Stimulated activated CD8-positive, alpha-beta memory T cell treated with anti-CD3 and anti-CD28 coated beads, Interleukin-4, amount 100 ng/mL, for 48 hours (primary cell): ENCODE measurements at regions not wholly inside any gene's neighbourhood (a gene's known extent, or its start where the extent isn't known, plus 50 kb on each side); places are given as distances from the start of the nearest gene placed in this dataset.

Experiments used
- DNase-seq: peaks from one replicate; pipeline ENCODE4 v3.0.0-alpha.2; 2020

GRCh38 chr19:31718032-31718431 lies 368.8 kb upstream of the TSHZ3 start:
- no peak for DNase-seq

DNA sequence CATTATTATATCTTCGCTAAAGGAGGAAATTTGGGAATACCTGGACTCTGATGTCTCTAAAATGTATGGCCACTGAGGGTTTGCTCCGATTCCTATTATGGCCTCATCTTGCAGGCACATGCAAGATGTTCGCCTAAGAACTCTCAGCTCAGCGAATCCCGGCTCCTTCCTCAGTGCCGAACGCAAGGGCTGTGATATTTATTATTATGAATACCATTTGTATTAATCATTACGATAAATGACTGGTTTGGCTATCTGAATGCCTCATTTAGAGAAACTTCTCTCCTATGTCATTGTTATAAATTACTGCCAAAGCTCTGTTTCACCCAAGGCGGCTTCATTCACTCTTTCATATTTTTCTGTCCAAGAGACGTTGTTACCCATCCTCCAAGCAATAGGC lies 369.7 kb upstream of the TSHZ3 start:
- DNase-seq = no peak

DNA sequence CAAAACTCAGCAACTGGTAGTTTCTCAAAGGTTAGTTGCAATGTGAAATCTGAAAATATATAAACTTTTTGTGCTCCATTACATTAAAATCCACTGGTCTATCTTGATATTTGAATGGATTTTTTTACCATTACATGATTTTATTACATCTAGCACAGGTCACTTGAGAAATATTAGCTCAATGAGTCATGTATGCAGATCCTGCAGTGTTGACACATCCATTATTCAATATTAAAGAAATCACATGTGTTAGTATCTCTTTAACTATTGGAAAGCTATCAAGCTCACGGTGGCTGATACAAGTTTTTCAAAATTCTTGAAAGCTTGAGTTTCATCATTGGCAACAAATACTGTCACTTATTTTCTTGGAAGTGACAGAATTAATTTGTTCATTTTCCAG lies 373.9 kb upstream of the TSHZ3 start:
- no peak for DNase-seq

DNA sequence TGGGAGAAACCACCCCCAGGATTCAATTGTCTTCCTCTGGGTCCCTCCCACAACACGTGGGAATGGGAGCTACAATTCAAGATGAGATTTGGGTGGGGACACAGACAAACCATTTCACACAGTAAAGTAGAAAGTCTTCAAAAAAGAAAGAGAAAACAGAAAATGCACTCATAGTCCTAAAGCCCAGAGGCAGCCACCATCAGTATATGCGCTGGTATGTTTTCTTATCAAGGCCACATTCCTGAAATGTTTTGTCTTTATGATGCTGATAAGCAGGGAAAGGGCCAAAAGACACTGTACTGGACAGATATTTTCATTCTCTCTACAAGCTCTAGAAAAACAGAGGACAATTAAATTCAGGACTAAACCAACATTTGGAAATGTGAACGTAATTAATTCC lies 375.8 kb upstream of the TSHZ3 start:
- DNase-seq = no peak

DNA sequence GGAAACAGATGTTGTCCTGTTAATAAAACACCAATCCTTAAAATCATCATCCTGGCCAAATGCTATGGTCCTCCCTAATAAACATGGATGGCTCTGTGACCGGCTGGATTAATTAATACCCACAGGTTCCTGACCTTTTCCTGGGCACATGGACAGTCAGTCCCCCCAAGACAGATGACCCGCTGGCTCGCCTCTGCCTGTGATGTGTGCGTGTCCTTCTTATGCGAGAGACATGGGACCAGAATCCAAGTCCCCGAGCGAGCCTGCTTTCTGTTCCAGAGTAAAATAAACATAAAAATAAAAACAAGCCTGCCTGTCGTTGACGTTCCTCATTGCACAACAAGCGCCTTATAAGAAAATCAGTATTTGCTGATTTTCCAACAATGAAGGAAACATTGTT lies 378.3 kb upstream of the TSHZ3 start:
- DNase-seq = no peak

- DNase-seq = no peak
Measured at GRCh38 chr19:31730270-31730669, 381.0 kb upstream of the TSHZ3 start.

DNA sequence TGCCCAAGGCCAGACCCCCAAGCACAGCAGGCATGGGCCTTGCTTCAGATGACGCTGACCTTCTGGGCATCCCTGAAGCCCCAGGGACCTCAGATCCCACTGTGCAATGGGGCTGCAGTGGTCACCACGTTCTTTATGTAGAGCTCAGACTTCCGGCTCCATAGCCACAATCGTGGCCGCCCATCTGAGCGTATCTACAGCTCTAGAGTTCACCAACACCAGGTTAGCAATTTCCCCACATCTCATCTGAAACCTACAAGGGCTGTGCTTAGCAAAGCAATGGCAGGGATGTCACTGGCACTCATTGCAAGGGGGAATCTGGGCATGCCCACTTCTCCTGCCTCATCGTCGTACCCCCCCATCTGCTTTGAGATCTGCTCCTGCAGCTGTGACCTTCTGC lies 384.4 kb upstream of the TSHZ3 start:
- DNase-seq = no peak

- DNase-seq = no peak
Measured at GRCh38 chr19:31742249-31742648, 393.0 kb upstream of the TSHZ3 start.

GRCh38 chr19:31745731-31746130 lies 396.5 kb upstream of the TSHZ3 start:
- no peak for DNase-seq

DNA sequence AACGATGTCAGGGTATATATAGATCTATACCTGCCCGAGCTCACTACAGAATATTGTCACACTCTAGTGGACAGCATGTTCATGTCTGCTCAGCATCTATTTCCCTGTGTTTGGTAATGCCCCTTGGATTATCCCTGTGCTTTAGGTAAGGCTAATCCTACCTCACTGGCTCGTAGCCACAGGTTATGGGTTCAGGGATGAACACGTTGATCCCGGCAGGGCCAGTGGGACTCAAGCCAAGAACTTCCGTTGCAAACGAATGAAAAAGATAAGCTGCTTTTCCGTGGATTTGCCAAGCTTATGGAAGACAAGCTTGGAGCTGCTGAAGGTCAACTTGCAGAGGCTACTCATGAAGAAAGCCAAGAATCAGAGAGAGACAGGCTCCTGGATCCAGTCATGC lies 400.0 kb upstream of the TSHZ3 start:
- no peak for DNase-seq

DNA sequence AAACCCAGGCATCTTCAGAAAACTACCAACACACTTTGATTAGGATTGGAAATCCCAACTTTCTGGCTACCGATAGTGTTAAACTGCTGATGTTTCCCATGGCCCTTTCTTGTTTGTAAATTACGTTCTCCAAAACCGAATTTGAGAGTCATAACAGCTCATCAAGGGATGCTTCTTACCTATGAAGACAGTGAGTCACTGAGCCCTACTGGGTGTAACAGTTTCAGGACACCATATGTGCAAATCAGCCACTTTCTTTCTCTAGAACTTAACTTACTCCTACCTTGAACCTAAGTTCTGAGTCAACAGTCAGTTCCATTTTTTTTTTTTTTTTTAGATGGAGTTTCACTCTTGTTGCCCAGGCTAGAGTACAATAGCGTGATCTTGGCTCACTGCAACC lies 410.1 kb upstream of the TSHZ3 start:
- no peak for DNase-seq

DNA sequence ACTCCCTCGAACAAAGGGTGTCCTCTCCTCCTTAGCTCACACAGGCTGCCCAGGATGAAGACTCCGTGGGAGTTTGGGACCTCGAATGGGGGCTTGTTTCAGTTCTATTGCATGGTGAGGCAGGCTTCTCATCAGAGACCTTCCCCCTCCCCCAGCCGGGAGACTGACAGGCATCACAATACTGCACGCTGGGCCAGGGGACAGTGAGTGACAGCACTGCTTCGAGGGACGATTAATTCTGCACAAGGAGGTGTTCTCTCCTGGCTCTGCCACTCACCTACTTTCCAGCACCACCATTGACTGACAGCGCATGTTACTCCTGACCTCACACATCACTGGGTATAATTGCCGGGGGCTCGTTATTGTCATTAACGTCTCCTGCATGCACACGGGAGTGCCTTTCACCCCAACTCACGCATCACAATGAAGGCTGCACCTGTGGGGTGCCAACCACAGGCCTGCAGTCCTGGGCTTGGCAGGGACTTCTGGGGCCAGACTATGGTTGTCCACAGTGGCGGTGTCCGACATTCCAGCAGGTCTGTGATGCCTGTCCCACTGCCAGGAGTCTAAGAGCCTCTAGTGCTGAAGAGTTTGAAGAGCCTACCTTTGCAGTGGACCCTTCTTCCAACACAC lies 412.2 kb upstream of the TSHZ3 start:
- no peak for DNase-seq

DNA sequence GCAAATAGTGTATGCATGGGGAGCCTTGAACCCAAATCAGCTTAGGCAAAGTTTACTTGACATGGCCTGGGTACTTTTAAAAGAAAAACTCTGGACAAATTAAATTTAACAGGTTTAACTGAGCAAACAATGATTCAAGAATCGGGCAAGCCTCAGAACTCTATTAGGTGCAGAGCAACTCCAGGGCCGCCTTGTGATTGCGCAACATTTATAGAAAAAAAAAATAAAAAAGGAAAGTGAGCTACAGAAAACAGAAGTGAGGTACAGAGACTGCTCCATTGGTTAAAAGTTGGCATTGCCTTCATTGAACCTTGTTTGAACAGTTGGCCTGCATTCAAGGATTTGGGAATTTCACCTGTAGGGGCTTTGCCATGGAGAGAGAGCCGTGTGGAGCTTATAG lies 421.0 kb upstream of the TSHZ3 start:
- DNase-seq = no peak

DNA sequence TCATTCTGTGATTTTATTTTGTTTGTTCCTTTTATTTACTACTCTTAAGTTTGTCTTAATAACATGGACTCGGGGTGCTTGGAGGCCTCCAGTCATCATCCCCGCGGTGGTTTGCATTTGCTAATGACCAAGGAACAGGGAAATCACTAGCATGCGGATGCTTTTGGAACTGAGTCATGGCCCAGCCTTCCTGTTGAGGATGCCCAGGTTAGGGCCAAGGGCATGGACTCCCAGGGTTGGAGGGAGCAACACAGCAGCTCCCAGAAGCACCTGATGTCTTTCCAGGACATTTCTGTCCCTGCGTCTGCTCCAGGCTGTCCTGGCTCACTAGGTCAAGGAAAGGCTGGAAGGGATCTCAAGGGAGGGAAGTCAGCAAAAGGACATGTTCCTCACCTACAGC lies 423.7 kb upstream of the TSHZ3 start:
- DNase-seq = no peak

DNA sequence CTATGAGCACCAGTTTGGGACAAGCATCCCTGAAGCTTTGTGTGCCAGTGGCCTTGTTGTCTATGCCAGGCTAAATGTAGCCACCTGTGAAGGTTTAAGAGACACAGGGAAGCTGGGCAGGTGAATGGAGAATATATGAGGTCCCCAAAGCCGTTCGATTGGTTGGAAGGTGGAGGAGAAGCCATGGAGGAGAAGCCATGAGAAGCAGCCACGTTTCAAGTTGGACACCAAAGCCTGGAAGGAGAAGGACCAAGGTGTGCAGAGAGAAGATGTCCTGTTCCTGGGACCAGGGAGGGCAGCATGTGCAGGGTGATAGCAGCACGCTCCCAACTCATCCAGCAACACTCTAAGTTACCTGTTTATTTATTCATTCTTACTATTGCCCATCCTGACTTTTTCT lies 432.3 kb upstream of the TSHZ3 start:
- no peak for DNase-seq

DNA sequence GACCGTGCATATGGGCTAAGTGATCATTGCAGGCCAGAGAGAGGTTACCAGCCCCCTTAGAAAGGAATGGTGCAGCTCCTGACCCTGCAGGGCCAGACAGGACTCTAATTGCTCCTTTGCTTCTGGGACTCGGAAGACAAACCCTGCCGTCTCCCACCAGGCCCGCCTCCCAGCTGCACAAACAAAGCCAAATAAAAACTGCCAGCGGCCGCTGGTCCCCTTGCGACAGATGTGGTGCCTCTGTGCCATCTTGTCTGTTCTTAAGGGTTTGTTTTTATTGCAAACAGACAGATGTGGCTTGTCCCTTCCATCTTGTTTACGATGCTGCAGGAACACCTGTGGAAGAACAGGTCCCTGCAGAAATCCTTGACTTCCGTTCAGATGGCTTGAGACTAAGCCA lies 434.4 kb upstream of the TSHZ3 start:
- DNase-seq = no peak

DNA sequence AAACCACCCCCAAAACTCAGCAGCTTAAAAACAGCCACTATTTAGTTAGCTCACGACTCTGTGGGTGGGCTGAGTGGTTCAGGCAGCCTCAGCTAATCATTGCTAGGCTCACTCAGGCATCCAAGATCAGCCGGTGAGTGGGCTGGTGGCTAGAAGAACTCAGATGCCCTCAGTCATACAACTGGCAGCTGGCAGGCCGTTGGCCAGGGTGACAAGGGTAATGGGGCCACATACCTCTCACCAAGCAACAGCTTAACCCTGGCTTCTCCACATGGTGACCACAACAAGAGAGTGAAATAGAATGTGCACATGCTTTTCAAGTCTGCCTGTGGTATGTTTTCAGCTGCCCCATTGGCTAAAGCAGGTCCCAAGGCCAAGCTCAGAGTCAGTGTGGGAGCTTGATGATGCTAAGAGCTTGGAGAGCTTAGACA lies 435.4 kb upstream of the TSHZ3 start:
- DNase-seq = no peak

DNA sequence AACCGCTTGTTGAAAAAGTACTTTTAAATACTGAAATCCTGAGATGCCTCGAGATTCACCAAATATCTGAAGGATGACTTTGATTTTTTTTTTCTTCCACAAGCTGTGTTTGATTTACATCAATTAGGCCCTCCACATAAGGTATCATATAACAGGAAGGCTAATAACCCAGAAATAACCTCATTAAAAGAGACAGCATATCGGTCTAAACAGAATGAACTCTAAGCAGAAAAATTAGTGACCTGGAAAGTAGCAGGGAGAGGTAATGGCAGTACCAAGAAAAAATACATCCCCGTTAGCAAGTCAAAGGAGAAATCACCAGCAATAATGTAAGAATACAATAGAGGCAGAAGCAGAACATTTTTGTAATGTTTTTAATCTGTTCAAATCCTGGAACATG lies 452.4 kb upstream of the TSHZ3 start:
- no peak for DNase-seq

DNA sequence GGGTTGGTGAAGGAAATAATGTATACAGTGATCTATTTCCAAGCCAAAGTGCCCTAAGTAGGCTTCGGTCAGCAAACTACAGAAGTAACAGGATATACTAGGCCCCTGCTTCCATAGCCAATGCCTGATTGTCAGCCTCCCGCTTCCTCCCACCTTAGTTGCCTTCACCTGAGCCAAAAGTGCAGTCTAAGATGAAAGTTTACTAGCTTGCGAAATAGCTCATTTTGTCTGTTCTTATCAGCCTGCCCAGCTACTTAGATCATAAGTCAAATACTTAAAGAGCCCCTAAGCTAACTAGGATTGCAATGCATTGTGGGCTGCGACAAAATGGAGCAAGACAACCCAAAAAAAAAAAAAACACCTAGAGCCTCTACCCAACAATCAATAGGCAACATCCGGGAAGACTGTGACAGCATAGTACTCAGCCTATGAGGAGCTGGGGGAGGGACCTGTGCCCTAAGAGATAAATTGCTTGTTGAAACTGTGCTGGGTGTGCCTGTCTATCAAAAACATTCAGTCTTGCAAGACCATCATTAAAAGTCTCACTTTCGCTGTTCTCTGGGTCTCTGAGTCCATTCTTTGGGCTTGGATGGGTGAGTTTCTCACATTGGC lies 454.7 kb upstream of the TSHZ3 start:
- no peak for DNase-seq

DNA sequence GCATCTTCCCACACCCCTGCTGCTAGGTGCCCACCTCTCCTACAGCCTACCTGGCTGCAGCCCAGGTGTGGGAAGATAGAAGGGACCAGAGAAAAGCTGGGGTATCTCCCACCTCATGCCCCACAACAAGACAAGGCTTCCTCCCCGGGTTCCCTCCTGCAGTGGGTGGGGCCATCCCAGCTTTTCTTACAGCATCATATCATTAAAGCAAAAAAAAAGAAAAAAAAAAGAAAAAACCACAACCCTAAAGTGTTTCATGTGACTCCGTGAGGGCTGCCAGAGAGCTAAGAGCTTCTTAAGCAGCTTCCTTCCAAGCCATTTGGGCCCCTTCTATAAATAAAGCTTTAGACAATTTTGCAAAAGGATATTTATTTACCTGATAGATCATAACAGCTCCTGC lies 455.4 kb upstream of the TSHZ3 start:
- no peak for DNase-seq

- no peak for DNase-seq
Measured at GRCh38 chr19:31810536-31811109, 461.4 kb upstream of the TSHZ3 start.

GRCh38 chr19:31817971-31818797 lies 468.9 kb upstream of the TSHZ3 start:
- DNase-seq = no peak

- no peak for DNase-seq
Measured at GRCh38 chr19:31818798-31819105, 469.5 kb upstream of the TSHZ3 start.

DNA sequence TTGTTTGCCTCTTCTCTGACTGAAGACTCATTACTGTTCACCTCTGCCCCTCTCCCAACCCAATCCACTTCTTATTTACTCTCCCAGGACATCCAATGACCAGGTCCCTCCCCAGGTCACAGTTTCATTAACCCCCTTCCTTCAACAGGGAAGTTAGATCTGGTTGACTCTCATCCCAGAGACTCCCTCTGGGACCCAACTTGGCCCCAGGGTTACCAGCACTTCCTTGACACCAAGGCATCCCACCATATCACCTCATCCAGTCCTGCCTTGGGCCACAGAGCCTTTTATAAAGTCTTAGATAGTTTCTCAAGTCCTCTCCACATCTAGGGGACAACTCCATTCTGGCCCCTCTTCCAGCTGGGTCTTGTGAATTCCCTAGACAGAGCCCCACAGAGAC lies 470.6 kb upstream of the TSHZ3 start:
- no peak for DNase-seq
